LNCaP clone FGC (cell line): ENCODE measurements at regions not wholly inside any gene's neighbourhood (a gene's known extent, or its start where the extent isn't known, plus 50 kb on each side); places are given as distances from the start of the nearest gene placed in this dataset.

Experiments used
- DNase-seq: peaks from one replicate; pipeline ENCODE4 v3.0.0-alpha.2; 2011; ENCODE audit warnings: low read depth
- H3K4me3 ChIP-seq: 2 replicates; pipeline ENCODE4 v1.5.1; 2011; ENCODE audit warnings: mild to moderate bottlenecking, low read depth, low read length, control low read depth
- CTCF ChIP-seq: IDR thresholded peaks from 2 replicates; pipeline ENCODE4 v1.5.1; 2012; ENCODE audit warnings: mild to moderate bottlenecking; ENCODE audit not compliant: control insufficient read depth, insufficient read depth; ENCODE audit errors: extremely low read depth

- TF ChIP-seq CTCF, result no peak
- no peak overlapping the region for H3K4me3 ChIP-seq
- peak; percentile 43 for DNase-seq
These were observed 355.9 kb upstream of the RAG2 start for GRCh38 chr11:36953976-36954375.

GRCh38 chr11:36948460-36949127, 350.6 kb upstream of the RAG2 start:
- no peak overlapping the region for H3K4me3 ChIP-seq
- DNase-seq, result no peak
- TF ChIP-seq CTCF, result no peak

- no peak overlapping the region for H3K4me3 ChIP-seq
- no peak for DNase-seq
- peak; percentile 55 for TF ChIP-seq CTCF
These were observed 347.3 kb upstream of the RAG2 start for GRCh38 chr11:36945384-36945783.

GRCh38 chr11:36933481-36933880, 335.4 kb upstream of the RAG2 start:
- H3K4me3 ChIP-seq, result no peak overlapping the region
- DNase-seq, result no peak
- TF ChIP-seq CTCF, result no peak

GRCh38 chr11:36931139-36931538, 333.1 kb upstream of the RAG2 start:
- no peak overlapping the region for H3K4me3 ChIP-seq
- no peak for DNase-seq
- no peak for TF ChIP-seq CTCF

GRCh38 chr11:36930256-36930655, 332.2 kb upstream of the RAG2 start:
- DNase-seq, result no peak
- TF ChIP-seq CTCF, result no peak
- no peak overlapping the region for H3K4me3 ChIP-seq

GRCh38 chr11:36929401-36929800, 331.4 kb upstream of the RAG2 start:
- no peak for TF ChIP-seq CTCF
- DNase-seq, result no peak
- no peak overlapping the region for H3K4me3 ChIP-seq
